ENCODE measurements at regions not wholly inside any gene's neighbourhood (a gene's known extent, or its start where the extent isn't known, plus 50 kb on each side); places are given as distances from the start of the nearest gene placed in this dataset.

GRCh38 chr13:74573654-74574053, 439.4 kb upstream of the KLF12 start:
- no peak for TF ChIP-seq CTCF (IDR thresholded peaks at IDR 0.05; ENCODE audit: low read depth, low read length)
- H3K4me3 ChIP-seq (ENCODE audit: low read depth, low read length), result no peak overlapping the region

- no peak for TF ChIP-seq CTCF (IDR thresholded peaks at IDR 0.05; ENCODE audit: low read depth, low read length)
Measured at GRCh38 chr13:74571811-74572210, 437.6 kb upstream of the KLF12 start.

GRCh38 chr13:74570834-74571233, 436.6 kb upstream of the KLF12 start:
- TF ChIP-seq CTCF (IDR thresholded peaks at IDR 0.05; ENCODE audit: low read depth, low read length), result no peak

More at GRCh38 chr13:74571811-74572210, 437.6 kb upstream of the KLF12 start:
- no peak overlapping the region for H3K4me3 ChIP-seq (ENCODE audit: low read depth, low read length)

GRCh38 chr13:74570046-74570445, 435.8 kb upstream of the KLF12 start:
- TF ChIP-seq CTCF (IDR thresholded peaks at IDR 0.05; ENCODE audit: low read depth, low read length), result no peak

More at GRCh38 chr13:74570834-74571233, 436.6 kb upstream of the KLF12 start:
- no peak overlapping the region for H3K4me3 ChIP-seq (ENCODE audit: low read depth, low read length)

GRCh38 chr13:74569251-74569650, 435.0 kb upstream of the KLF12 start:
- no peak for TF ChIP-seq CTCF (IDR thresholded peaks at IDR 0.05; ENCODE audit: low read depth, low read length)
- H3K4me3 ChIP-seq (ENCODE audit: low read depth, low read length), result no peak overlapping the region

More at GRCh38 chr13:74570046-74570445, 435.8 kb upstream of the KLF12 start:
- H3K4me3 ChIP-seq (ENCODE audit: low read depth, low read length), result no peak overlapping the region

GRCh38 chr13:74567485-74567884, 433.3 kb upstream of the KLF12 start:
- TF ChIP-seq CTCF (IDR thresholded peaks at IDR 0.05; ENCODE audit: low read depth, low read length), result no peak
- H3K4me3 ChIP-seq (ENCODE audit: low read depth, low read length), result no peak overlapping the region

- no peak for TF ChIP-seq CTCF (IDR thresholded peaks at IDR 0.05; ENCODE audit: low read depth, low read length)
- H3K4me3 ChIP-seq (ENCODE audit: low read depth, low read length), result no peak overlapping the region
Measured at GRCh38 chr13:74562381-74562780, 428.2 kb upstream of the KLF12 start.
